AG09309 (cell line): ENCODE measurements at regions not wholly inside any gene's neighbourhood (a gene's known extent, or its start where the extent isn't known, plus 50 kb on each side); places are given as distances from the start of the nearest gene placed in this dataset.

Experiments used
- DNase-seq: peaks from one replicate; pipeline ENCODE4 v3.0.0-alpha.2; 2010; ENCODE audit warnings: low read depth
- H3K4me3 ChIP-seq: 2 replicates; pipeline ENCODE4 v1.5.1; 2011; ENCODE audit warnings: mild to moderate bottlenecking, low read depth, low read length, moderate library complexity; ENCODE audit not compliant: control insufficient read depth
- TF ChIP-seq, protein P1 (sequence below): IDR thresholded peaks from 2 replicates; pipeline ENCODE4 v1.5.1; 2011; ENCODE audit warnings: mild to moderate bottlenecking, low read depth, low read length, inconsistent platforms; ENCODE audit not compliant: insufficient read depth, control insufficient read depth; ENCODE audit errors: missing control alignments

DNA sequence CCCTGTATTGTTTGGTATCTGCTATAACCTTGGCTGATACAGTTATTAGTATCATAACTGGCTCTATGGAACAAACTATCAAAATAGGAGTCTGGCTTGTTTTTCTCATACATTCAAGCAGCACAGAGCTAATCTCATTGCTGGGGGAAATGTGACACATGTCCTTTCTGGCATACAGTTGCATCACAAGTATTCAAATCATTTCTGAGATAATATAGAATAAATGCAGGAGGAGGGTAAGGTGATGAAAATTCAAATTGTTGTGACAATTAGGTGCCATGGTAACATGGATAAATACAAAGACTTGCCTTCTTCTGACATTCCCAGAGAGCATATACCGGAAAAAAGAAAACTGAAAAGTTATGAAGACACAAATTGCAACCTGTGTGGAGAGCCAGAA lies 2706.8 kb downstream of the ARAP2 start:
- TF ChIP-seq, protein P1, sequence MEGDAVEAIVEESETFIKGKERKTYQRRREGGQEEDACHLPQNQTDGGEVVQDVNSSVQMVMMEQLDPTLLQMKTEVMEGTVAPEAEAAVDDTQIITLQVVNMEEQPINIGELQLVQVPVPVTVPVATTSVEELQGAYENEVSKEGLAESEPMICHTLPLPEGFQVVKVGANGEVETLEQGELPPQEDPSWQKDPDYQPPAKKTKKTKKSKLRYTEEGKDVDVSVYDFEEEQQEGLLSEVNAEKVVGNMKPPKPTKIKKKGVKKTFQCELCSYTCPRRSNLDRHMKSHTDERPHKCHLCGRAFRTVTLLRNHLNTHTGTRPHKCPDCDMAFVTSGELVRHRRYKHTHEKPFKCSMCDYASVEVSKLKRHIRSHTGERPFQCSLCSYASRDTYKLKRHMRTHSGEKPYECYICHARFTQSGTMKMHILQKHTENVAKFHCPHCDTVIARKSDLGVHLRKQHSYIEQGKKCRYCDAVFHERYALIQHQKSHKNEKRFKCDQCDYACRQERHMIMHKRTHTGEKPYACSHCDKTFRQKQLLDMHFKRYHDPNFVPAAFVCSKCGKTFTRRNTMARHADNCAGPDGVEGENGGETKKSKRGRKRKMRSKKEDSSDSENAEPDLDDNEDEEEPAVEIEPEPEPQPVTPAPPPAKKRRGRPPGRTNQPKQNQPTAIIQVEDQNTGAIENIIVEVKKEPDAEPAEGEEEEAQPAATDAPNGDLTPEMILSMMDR: no peak
- no peak for DNase-seq
- no peak overlapping the region for H3K4me3 ChIP-seq

DNA sequence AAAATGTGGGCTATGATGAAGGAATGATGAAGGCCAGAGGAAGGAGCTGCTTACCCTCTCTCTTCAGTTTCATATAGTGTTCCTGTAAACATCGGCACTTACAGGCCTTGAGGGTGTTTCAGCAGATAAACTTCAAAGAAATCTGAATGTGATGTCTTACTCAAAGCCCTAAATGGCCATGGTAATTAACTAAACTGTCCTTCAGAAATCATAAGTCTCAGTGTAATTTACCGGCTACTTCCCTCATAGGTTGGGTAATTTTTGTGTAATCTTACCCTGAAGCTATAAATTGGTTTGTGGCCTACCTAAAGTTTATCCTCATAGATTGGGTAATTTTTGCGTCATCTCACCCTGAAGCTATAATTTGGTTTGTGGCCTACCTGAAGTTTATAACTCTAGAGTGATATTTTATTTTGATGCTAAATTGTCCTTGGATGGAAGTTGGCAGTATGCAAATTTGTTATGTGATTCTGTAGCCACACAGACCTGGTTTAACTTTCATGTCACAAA lies 2700.3 kb downstream of the ARAP2 start:
- DNase-seq: no peak
- H3K4me3 ChIP-seq: no peak overlapping the region
- TF ChIP-seq, protein P1: no peak

DNA sequence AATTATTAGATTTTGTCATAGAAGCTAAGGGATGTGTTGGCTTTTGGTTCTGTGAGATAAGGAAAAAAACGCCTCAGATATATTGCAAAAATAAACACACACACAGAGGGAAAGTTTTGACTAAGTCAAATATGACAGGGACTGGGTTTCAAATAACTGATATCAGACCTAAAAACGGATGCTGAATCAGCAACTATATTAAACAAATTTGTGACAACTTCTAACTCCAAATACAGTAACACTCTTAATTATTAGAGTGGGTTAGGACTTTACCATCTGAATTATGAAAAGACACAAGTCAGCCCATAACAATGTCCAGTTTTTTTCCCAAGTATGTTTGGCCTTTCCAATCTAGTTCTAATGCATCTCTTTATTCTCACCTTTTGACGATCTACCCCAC lies 2693.1 kb downstream of the ARAP2 start:
- H3K4me3 ChIP-seq: no peak overlapping the region
- TF ChIP-seq, protein P1: no peak
- DNase-seq: no peak

DNA sequence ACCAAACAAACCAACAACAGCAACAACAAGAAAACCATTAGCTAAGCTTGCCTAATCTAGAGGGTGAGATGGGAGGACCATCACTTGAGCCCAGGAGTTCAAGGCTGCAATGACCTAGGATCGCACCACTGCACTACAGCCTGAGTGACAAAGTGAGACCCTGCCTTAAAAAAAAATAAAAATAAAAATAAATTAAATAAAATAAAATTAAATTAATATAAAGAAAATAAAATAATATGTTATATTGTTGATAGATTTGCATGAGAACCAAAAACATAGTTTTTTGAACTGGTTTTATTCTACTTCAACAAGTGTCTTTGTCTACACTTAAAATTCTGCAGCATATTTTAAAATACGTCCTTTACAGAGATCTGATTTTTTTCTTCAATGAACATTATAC lies 2683.1 kb downstream of the ARAP2 start:
- DNase-seq: no peak
- TF ChIP-seq, protein P1: no peak
- H3K4me3 ChIP-seq: no peak overlapping the region

DNA sequence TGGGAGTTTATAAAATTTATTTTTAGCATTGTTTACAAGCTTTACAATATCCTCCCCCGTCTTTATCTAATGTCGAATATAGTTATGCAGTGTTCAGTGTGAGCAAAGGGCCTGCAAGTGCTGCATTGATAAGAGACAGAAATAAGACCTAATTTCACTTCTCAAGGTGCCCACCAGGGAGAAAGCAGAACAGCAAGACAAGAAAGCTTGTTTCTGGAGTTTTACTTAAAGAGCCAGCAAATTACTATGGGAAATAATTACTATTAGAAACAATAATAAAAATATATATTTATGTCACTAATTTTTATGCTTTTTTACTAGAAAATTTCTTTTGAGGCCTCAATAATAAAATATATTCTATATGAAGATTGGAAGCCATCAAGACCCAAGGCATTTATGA lies 2677.7 kb downstream of the ARAP2 start:
- no peak overlapping the region for H3K4me3 ChIP-seq
- TF ChIP-seq, protein P1: no peak
- no peak for DNase-seq

DNA sequence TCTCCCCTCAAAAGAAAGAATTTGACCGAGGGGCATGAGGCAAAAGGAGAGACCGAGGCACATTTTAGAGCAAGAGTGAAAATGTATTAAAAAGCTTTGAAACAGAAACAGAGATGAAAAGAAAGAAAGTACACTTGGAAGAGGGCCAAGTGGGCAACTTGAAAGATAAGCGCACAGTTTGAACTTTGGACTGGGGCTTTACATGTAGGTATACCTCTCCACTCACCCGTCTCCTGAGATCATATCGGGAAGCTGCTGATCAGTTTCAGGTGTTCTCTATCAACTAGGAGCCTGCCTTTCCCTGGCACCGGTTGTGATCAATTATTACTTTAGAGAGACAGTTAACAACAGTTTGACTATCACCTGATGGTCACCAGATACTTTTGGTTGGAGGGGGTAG lies 2666.5 kb downstream of the ARAP2 start:
- no peak overlapping the region for H3K4me3 ChIP-seq
- TF ChIP-seq, protein P1: no peak
- DNase-seq: no peak

DNA sequence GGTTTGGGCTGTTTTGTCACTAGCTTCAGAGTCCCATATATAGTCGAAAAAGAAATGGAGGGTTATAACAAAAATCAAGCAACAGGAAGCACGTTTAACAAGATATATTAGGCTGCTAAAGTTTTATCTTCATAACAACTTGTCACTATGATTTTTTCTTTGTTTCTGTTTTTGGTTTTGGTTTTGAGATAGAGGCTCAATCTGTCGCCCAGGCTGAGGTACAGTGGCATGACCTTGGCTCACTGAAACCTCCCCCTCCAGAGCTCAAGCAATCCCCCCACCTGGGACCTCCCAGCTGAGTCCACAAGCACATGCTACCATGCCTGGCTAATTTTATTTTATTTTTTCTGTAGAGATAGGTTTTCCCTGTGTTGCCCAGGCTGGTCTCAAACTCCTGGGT lies 2664.4 kb downstream of the ARAP2 start:
- DNase-seq: no peak
- H3K4me3 ChIP-seq: no peak overlapping the region
- TF ChIP-seq, protein P1: no peak
